ENCODE measurements at regions not wholly inside any gene's neighbourhood (a gene's known extent, or its start where the extent isn't known, plus 50 kb on each side); places are given as distances from the start of the nearest gene placed in this dataset.

DNA sequence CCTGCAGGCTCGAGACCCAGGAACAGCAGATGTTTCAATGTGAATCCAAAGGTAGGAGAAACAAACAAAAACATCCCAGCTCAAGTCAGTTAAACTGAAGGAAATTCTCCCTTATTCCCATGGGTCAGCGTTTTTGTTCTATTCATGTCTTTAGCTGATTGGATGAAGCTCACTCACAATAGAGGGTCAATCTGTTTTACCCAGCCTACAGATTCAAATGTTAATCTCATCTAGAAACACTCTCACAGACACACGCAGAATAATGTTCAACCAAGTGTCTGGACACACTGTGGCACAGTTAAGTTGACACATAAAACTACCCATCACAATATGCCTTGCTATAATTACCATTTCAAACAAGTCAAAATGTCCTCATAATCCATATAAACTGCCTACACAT is 180.6 kb upstream of the CDH8 start:
- TF ChIP-seq, protein P1, sequence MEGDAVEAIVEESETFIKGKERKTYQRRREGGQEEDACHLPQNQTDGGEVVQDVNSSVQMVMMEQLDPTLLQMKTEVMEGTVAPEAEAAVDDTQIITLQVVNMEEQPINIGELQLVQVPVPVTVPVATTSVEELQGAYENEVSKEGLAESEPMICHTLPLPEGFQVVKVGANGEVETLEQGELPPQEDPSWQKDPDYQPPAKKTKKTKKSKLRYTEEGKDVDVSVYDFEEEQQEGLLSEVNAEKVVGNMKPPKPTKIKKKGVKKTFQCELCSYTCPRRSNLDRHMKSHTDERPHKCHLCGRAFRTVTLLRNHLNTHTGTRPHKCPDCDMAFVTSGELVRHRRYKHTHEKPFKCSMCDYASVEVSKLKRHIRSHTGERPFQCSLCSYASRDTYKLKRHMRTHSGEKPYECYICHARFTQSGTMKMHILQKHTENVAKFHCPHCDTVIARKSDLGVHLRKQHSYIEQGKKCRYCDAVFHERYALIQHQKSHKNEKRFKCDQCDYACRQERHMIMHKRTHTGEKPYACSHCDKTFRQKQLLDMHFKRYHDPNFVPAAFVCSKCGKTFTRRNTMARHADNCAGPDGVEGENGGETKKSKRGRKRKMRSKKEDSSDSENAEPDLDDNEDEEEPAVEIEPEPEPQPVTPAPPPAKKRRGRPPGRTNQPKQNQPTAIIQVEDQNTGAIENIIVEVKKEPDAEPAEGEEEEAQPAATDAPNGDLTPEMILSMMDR (IDR thresholded peaks at IDR 0.05): no peak
- TF ChIP-seq POLR2A (IDR thresholded peaks at IDR 0.05): no peak
